ENCODE measurements at regions not wholly inside any gene's neighbourhood (a gene's known extent, or its start where the extent isn't known, plus 50 kb on each side); places are given as distances from the start of the nearest gene placed in this dataset.

GRCh38 chr3:25120665-25121064, 307.4 kb upstream of the RARB start:
- TF ChIP-seq, protein P1, sequence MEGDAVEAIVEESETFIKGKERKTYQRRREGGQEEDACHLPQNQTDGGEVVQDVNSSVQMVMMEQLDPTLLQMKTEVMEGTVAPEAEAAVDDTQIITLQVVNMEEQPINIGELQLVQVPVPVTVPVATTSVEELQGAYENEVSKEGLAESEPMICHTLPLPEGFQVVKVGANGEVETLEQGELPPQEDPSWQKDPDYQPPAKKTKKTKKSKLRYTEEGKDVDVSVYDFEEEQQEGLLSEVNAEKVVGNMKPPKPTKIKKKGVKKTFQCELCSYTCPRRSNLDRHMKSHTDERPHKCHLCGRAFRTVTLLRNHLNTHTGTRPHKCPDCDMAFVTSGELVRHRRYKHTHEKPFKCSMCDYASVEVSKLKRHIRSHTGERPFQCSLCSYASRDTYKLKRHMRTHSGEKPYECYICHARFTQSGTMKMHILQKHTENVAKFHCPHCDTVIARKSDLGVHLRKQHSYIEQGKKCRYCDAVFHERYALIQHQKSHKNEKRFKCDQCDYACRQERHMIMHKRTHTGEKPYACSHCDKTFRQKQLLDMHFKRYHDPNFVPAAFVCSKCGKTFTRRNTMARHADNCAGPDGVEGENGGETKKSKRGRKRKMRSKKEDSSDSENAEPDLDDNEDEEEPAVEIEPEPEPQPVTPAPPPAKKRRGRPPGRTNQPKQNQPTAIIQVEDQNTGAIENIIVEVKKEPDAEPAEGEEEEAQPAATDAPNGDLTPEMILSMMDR (IDR thresholded peaks at IDR 0.05; ENCODE audit: low read depth, low read length): no peak
- TF ChIP-seq POLR2A (IDR thresholded peaks at IDR 0.05; ENCODE audit: extremely low read depth, insufficient read length): no peak

All from NB4 (cell line).